ENCODE measurements at regions not wholly inside any gene's neighbourhood (a gene's known extent, or its start where the extent isn't known, plus 50 kb on each side); places are given as distances from the start of the nearest gene placed in this dataset.

DNA sequence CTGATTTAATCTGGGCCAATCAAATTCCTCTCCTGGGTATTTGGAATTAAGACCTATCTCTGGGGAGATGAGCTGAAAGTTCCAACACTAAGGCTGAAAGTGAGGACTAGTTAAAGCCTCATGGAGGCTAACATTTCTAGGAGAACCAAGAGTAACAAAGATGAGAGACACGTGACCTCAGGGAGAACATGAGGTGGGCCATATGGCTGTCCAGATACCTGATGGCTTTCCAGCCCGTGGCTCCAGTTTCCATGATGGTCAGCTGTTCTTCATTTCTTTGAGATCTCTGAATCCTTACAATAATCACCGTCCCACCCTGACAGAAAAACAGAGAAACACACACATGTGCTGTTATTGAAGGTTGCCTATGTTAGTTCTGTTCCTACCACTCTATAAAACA lies 66.1 kb downstream of the LEPR start:
- DNase-seq, result no peak

DNA sequence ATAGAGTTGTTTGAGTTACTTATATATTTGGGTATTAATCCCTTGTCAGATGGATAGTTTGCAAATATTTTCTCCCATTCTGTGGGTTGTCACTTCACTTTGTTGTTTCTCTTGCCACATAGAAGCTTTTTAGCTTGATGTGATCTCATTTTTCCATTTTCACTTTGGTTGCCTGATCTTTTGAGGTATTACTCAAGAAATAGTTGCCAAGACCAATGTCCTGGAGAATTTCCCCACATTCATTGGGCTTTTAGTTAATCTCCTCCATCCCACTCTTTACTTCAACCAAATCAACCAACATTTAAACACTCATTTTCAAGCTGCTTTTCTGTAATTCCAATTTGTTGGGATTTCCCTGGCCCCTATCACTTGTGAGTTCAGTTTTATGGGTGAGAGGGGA lies 69.0 kb downstream of the LEPR start:
- DNase-seq, result no peak

DNA sequence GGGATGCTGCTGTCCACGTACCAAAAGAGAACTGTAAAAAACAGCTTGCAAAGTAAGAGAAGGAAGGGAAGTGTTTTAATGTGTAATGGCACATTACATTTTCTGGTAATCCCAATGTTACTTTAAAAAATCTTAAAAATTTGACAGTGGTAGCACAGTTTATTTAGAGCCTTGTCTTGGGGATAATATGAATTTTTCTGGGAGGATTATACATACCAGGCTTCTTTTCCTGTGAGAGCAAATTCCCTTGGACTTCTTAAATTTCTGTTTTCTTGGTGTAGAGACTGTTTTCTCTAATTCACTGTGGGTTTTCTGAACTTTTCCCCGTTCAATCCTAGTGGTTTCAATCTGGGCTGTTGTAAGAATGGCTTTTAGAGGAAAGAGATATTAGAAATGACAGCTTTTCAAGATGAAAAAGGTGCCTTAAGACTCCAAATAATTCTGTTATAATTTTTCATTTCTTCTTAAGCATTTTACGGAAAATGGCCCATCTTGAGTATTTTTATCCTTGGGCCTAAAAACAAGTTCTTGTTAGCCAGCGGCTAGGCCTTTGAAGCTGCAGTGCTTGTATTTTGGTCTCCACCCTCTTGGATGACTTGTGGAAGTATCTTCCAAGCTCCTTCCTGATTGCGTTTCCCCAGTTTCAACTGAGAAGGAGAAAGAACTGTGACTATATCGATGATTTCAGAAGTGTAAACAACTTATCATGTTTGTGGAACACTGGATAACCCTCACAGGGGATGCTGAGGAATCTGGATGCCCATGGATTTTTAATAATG lies 70.0 kb downstream of the LEPR start:
- DNase-seq, result no peak

DNA sequence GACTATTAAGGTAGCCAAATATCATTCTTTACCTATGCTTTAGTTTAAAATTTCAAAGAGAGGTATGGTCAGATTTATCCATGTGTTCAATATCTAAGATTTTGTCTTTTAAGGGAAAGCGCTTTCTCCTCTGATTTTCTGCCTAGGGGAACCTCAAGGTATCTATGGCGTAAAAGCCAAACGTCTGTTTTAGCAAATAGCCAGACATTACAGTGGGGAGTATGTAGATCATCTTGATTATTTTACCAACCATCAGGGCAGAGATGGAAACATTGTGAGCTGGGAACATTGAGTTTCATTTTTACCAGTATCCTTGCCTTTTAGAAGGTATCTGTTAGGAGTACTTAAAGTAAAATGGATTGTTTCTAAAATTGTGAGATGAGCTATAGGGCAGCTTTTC lies 71.0 kb downstream of the LEPR start:
- peak; percentile 11 for DNase-seq

DNA sequence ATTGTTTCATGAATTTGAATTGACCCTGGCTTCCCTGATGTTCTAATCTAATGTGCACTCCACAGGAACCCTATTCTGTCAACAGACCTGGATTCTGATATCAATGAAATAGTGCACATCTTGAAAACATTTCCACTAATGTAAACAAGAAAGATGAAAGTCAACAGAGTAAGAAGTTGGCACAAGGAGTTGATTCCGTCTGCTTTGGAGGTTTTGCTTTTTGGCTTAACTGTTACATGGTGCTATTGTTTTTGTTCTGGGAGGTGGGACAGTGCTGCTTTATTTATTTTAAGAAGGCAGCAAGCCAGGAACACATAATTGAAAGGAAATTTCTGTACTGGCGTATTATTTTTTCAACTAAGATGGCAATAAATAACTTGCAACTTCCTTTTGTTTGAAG lies 73.3 kb downstream of the LEPR start:
- DNase-seq, result no peak

DNA sequence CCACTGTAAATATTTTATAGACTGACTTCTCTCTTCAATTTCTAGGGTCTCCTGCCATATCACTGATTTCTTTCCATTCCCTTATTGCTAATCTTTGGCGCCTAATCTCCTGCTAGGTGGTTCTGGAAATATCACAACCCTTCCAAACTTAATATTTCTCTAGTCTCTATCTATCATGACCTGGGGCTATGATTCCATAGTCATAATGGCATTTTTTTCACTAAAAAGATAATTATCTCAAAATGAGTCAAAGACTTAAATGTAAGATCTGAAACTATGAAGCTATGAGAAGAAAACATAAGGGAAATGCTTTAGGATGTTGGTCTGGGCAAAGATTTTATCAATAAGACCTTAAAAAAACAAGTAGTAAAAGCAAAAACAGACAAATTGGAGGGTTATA lies 74.2 kb downstream of the LEPR start:
- DNase-seq, result no peak

DNA sequence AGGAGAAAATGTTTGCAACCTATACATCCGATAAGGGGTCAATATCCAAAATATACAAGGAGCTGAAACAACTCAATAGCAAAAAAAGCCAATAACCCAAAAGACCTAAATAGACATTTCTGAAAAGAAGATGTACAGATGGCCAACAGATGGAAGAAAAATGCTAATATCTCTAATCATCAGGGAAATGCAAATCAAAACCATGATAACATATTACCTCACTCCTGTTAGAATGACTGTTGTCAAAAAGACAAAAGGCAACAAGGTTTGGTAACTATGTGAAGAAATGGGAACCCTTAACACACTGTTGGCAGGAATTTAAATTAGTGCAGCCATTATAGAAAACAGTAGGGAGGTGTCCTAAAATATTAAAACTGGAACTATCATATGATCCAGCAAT lies 74.7 kb downstream of the LEPR start:
- DNase-seq, result no peak

DNA sequence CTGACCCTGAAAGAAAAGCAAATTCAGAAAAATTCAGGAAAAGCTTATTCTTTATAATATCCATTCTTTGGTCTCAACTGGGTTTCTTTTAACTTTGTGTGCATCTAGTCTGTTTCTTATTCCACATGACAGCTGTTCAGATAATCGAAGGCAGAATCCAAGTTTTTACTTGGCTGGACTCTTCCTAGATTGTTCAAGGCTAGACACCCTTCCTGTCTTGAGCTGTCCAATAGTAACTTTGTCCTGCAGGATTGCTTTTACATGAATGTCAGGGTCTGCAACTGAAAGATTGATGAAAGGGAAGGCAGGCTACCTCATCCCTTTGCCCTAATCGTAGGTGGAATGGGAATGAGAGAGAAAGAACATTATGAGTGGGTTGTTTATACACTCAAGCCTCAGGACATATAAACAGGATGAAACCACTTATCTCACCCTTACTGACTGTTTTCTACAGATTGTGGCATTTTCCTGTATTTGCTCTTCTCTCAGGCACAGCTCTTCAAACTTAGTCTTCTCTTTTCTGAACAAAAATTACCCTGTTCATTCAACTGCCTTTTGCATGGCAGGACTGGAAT lies 76.9 kb downstream of the LEPR start:
- no peak for DNase-seq

DNA sequence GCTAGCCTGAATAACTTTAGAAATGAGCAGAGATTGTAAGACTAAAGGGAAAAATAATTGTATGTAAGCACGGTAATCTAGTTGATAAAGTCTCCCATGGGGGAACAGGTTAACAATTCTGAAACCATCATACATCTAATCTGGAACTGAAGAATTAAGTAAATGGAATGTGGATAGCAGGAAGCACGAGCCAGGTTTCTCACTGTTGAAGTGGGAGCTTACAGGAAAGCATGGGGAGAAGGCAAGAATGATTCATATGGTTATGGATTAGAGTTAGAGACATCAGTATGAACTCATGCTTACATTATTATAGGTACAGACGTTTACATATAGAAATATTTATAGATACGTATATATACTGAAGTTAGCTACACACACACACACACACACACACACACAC lies 83.0 kb downstream of the LEPR start:
- DNase-seq, result no peak

DNA sequence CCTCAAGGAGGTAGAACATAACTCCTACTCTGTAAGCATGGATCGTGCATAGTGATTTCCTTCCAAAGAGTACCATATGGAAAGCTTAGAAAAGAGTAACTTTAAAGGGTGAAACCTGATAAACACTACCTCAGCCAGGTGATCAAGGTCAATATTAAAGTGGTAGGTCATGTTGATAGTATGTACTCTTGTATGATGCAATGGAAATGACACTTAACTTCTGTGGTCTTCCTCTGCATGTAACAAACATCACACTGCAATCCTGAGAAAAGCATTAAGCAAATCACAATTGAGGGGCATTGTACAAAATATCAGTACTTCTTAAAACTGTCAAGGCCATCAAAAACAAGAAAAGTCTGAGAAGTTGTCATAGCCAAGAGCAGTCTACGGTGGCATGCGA lies 83.8 kb downstream of the LEPR start:
- DNase-seq, result no peak

DNA sequence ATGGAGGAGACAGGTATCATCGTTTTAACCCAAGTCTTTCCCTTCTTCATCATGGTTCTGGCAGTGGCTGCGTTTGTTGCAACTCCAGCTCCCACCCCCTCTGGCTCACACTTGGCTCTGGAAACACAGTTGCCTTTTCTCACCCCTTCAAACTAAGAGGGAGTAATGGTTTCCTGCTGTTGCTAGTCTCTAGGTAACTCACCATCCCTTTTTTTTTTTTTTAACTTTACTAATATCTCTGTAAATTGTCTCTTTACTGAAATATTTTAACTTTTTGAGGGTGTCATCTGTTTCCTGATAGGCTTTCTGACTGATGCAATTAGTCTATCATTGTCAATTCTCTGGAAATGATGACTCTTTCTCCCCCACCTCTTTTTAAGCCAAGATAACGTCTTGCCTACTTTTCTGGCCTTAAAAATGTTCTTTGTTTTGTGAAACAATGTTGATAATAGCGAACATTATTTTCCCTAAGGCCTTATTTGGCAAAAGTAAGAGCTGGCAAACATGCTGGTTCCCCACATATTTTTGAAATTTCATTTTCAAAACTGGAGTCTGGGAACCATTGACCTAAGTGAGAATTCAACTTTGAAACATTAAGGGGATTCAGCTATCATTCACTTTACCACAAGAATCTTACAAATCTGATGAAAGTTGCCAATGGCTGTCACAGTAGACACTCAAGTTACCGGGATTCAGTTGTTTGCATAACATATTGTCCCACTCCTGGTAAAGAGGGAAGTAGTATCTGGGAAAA lies 85.3 kb downstream of the LEPR start:
- DNase-seq, result peak; percentile 11

DNA sequence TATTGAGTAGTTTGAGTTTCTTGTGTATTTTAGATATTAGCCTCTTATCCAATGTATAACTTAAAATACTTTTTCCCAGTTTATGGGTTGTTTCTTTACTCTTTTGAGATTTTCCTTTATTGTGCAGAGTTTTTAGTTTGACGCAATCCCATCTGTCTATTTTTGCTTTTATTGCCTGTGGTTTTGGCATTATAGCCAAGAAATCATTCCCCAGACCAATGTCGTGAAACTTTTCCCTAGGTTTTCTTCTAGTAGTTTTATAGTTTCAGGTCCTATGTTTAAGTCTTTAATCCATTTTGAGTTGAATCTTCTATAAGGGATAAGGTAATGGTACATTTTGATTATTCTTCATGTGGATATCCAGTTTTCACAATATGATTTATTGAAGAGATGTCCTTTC lies 87.6 kb downstream of the LEPR start:
- DNase-seq, result no peak

DNA sequence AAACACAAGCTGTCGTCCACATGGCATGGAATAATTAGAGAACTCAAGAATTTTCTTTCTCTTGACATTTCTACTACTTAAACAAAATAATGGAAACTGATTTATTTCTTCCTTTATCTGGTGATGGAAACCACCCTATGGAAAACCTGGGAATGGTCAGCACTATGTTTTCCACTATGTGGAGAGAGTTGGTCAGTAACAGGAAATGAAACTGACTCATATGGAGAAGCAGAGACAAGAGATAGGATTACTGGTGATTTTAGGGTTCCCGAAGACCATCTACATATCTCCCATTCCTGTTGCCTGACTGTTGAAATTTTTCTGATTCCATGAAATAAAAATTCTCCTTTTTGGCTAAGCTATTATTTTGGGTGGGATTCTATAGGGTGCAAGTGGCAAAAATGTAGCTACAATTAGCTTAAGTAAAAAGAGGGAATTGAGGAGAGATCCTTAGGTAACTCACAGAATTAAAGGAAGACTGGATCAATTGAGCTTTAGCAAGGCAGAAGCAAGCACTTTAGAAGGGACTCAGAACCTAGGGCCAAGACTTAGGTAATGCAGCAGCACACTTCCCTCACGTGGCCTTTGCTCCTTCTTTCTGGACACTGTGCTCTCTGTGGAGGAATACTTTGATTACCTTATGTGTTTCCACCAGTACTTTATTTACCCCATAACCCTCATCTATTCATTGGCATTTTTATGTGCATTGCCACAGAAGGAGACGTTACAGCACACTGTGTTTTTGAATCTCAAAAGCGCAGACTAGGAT lies 89.6 kb downstream of the LEPR start:
- no peak for DNase-seq

DNA sequence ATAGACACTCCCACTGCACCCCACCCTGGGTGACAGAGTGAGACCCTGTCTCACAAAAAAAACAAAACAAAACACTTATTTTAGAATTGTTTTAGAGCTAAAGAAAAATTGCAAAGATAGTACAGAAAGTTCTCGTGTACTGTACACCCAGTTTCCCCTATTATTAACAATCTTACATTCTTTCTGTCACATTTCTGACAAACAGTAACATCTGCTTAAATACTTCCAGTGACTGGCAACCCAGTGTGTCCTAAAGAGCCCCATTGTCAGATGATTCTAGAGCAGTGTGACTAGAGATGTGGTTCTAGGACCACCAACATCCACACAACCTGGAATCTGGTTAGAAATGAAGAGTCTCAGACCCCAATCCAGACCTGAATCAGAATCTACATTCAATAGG lies 90.5 kb downstream of the LEPR start:
- DNase-seq, result no peak

DNA sequence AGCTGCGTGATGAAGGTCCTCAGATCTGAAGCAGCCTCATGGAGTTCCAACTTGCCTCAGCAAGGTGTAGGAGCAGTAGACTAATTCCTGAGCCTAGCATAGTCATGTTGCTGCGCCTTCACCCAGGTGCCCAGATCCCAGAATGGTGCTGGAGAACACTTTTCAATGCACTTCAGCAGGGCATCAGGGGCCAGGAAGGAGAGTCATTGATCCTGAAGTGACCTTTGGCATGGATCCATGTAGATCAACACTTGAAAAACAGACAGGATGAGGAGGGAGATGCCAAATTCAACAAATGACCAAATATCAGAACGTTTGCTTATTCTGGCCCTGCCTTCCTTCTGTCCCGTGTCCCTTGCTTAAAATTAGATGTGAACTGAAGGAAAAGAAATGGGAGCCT lies 91.9 kb downstream of the LEPR start:
- no peak for DNase-seq

DNA sequence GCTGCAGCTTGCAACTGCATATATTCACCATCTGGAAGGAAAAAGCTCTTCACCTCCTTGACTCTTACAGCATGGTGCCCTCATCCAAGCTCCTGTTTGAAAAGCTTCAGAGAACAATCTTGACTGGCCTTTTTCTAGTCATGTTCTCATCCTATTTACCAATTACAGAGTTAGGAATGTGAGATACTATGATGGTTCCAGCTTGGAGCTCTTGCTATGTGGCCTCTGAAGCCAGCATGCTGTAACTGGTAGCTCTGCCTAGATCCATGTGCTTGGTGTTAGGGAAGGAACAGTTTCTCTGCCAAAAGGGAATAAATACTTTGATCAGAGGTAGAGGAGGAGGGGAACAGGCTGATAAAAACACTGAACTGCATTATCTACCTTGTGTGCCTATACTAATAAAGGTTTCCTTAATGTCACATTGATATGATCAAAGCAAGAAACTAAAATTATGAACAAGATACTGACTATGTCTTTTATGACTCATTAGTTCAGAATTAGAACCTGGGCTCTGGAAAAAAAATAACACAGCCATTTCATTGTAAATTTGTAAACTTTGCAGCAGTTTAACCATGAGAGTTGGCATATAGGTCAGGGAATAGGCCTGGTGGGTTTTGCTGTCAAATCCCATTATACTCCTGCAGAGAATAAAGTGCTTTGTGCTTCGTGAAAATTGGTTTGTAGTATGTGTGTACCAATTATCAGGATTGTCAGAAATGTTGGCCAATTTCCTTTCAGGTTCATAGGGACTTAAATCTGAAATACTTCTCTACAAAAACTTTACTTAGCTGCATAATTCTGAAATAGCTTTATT lies 92.7 kb downstream of the LEPR start:
- DNase-seq, result no peak

DNA sequence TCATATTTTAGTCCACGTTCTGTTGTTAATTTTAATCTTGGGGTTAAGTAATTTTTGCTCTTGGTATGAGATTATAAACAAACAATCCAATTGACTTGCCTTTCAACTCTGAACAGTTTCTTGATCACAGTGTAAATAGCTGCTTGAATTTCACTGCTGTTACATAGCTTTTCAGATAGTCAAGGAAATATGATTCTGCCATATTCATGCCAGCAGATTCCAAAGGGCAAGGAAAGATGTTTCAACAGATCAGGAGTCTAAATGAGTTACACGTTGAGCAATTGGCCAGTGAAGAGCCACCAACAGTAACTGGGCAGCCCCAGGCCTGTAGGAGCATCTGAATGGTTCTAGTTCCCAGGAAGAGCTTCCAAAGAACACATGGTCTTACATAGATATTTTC lies 93.6 kb downstream of the LEPR start:
- no peak for DNase-seq

DNA sequence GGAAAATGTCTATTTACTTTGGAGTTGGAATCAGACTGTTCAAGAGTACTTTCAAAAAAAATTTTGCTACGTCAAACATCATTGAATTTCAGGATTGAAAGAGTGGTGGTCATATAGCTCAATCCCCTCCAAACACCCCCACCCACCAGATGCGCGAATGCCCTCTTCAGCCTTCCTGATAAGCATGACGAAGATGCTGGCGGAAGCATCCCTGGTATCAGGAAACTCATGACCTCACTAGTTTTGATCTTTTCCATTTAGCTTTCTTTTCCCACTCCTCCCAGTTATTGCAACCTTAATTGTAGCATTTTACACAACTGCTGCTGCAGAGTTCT lies 104.4 kb downstream of the LEPR start:
- peak; percentile 74 for DNase-seq

DNA sequence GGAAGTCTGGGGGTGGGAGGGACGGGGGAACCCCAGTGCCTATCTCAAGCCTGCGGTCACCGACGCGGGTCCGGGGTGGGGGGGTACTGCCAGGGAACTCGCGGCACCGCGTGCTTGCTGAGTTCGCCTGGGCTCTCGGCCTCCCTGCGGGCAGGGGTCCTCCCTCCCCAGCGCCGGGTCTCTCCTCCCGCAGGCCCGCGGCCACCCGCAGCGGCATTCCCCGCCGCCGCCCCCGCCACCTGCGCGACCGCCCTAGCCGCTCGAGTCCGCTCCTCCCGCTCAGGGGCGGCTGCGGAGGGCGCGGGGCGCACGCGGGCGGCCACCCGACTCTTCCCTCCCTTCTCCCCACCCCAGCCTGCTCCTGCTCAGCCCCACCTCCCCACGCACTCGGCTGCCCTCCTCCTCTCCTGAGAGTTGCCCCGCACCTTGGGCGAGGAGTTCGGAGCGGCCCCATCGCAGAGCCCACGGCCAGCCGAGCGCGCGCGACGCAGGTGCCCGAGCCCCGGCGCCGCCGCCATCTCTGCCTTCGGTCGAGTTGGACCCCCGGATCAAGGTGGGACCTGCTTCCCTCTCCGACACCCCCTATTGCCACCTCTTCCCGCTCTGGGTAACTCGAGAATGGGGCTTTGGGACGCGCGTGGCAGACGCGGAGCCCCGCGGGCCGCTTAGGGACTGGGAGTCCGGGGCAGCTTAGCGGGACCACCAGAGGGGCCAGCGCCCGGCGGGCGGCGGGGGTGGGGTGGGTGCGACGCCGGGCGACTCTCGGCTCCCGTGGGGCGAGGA lies 105.0 kb downstream of the LEPR start:
- peak; percentile 74 for DNase-seq

DNA sequence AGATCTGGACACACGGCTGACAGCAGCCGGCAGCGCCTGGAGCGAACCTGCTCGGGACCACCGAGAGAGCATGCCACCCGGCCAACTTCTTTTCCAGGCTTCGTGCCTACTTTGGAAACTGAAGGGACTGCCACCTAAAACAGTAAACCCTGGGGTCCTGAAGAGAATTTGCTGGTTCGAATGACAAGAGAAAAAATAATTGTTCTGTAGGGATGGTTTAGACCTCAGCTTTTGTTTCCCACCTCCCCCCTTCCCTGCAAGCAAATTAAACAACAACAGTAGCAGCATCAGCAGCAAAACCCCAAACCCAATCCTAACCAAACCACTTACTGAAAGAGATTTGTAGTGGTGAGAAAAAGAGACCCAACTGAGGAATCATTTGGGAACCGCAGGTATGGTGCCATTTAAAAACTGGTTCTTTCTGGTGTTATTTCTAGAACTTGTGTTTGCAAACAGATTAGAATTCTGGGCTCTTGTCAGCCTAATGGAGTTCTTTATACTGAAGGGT lies 105.6 kb downstream of the LEPR start:
- DNase-seq, result peak; percentile 57

DNA sequence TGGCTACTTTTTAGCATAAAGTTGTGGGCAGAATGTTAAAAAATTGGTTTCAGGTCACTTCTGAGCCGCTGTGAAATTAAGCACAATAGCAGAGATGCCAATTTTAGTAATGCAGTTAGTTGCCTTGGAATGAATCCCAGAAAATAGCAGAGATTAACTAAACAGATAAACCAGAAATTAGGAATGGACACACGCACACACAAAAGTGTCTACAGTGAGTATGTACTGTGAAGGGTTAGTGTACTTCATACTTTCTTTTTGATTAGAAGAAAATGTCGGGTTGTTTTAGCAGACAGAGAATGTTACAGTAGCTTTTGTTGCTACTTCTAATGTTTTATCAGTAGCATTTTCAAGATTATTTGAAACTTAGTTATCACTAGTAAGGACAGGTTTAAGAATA lies 106.7 kb downstream of the LEPR start:
- peak; percentile 65 for DNase-seq

Data from OCI-M1 (cell line).